ENCODE measurements at regions not wholly inside any gene's neighbourhood (a gene's known extent, or its start where the extent isn't known, plus 50 kb on each side); places are given as distances from the start of the nearest gene placed in this dataset.

- Histone ChIP-seq H4K20me1 (ENCODE audit: low read depth) (no peaks in the 10 kb centered on the region), H3K9ac (no peak overlapping the region), H3K4me2 (no peak overlapping the region), H3K4me1 (no peaks in the 10 kb centered on the region), H3K36me3 (no peaks in the 10 kb centered on the region), H3K27me3 (no peaks in the 10 kb centered on the region), H3K27ac (no peak overlapping the region), H3F3A (ENCODE audit: low read depth) (no peaks in the 10 kb centered on the region), H2AFZ (replicated peaks) (no peak overlapping the region), H3K9me3 (ENCODE audit: low read depth) (no peaks in the 10 kb centered on the region), H3K79me2 (ENCODE audit: low read depth) (no peaks in the 10 kb centered on the region), H3K4me3 (no peak overlapping the region)
- Mint-ChIP-seq H3K4me3 (no peak overlapping the region), H3K36me3 (no peaks in the 10 kb centered on the region), H3K27ac (no peak overlapping the region), H3K9me3 (peaks cover 17% of the 10 kb centered on the region), H3K4me1 (no peaks in the 10 kb centered on the region), H3K27me3 (ENCODE audit: insufficient read depth, low read depth) (no peaks in the 10 kb centered on the region)
- no peak for DNase-seq (ENCODE audit: low spot score)
- TF ChIP-seq CTCF (IDR thresholded peaks at IDR 0.05) = no peak
- no peak for TF ChIP-seq EZH2 (IDR thresholded peaks at IDR 0.05)
- TF ChIP-seq EZH2phosphoT487 (IDR thresholded peaks at IDR 0.05) = no peak
Observed at GRCh38 chr3:106065831-106066230, 197.0 kb upstream of the CBLB start.

DNA sequence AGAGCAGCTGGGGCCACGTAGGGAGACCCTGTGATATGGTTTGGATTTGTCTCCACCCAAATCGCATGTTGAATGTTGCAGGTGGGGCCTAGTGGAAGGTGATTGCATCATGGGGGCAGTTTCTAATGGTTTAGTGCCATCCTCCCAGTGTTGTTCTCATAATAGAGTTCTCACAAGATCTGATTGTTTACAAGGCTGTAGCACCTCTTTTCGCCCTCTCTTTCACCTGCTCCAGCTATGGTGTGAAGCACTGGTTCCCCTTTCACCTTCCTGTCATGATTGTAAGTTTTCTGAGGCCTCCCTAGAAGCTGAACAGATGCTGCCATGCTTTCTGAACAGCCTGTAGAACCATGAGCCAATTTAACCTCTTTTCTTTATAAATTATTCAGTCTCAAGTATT is 198.9 kb upstream of the CBLB start:
- Histone ChIP-seq H3K4me3 (no peak overlapping the region), H4K20me1 (ENCODE audit: low read depth) (no peaks in the 10 kb centered on the region), H3K27me3 (no peaks in the 10 kb centered on the region), H2AFZ (replicated peaks) (no peak overlapping the region), H3K9me3 (ENCODE audit: low read depth) (no peaks in the 10 kb centered on the region), H3K27ac (no peak overlapping the region), H3K4me1 (no peaks in the 10 kb centered on the region), H3F3A (ENCODE audit: low read depth) (no peaks in the 10 kb centered on the region), H3K9ac (no peak overlapping the region), H3K36me3 (no peaks in the 10 kb centered on the region), H3K4me2 (no peak overlapping the region), H3K79me2 (ENCODE audit: low read depth) (no peaks in the 10 kb centered on the region)
- H3K27me3 Mint-ChIP-seq (ENCODE audit: insufficient read depth, low read depth) = no peaks in the 10 kb centered on the region
- H3K36me3 Mint-ChIP-seq = no peaks in the 10 kb centered on the region
- H3K27ac Mint-ChIP-seq = no peak overlapping the region
- peaks cover 27% of the 10 kb centered on the region for H3K9me3 Mint-ChIP-seq
- no peak for DNase-seq (ENCODE audit: low spot score)
- H3K4me3 Mint-ChIP-seq = no peak overlapping the region
- no peak for TF ChIP-seq EZH2phosphoT487 (IDR thresholded peaks at IDR 0.05)
- TF ChIP-seq EZH2 (IDR thresholded peaks at IDR 0.05) = no peak
- TF ChIP-seq CTCF (IDR thresholded peaks at IDR 0.05) = no peak
- no peaks in the 10 kb centered on the region for H3K4me1 Mint-ChIP-seq

GRCh38 chr3:106068381-106068780 is 199.6 kb upstream of the CBLB start:
- no peaks in the 10 kb centered on the region for H3F3A ChIP-seq (ENCODE audit: low read depth)
- no peak overlapping the region for H3K4me3 ChIP-seq
- no peak overlapping the region for H3K9ac ChIP-seq
- no peak overlapping the region for H2AFZ ChIP-seq (replicated peaks)
- H3K36me3 ChIP-seq = no peaks in the 10 kb centered on the region
- Mint-ChIP-seq H3K4me3 (no peak overlapping the region), H3K27ac (no peak overlapping the region), H3K4me1 (no peaks in the 10 kb centered on the region), H3K27me3 (ENCODE audit: insufficient read depth, low read depth) (no peaks in the 10 kb centered on the region), H3K36me3 (no peaks in the 10 kb centered on the region), H3K9me3 (peaks cover 24% of the 10 kb centered on the region)
- H3K4me2 ChIP-seq = no peak overlapping the region
- TF ChIP-seq EZH2phosphoT487 (IDR thresholded peaks at IDR 0.05) (no peak), CTCF (IDR thresholded peaks at IDR 0.05) (no peak), EZH2 (IDR thresholded peaks at IDR 0.05) (no peak)
- no peaks in the 10 kb centered on the region for H3K27me3 ChIP-seq
- no peak overlapping the region for H3K27ac ChIP-seq
- DNase-seq (ENCODE audit: low spot score) = no peak
- H3K9me3 ChIP-seq (ENCODE audit: low read depth) = no peaks in the 10 kb centered on the region
- no peaks in the 10 kb centered on the region for H4K20me1 ChIP-seq (ENCODE audit: low read depth)
- no peaks in the 10 kb centered on the region for H3K4me1 ChIP-seq
- no peaks in the 10 kb centered on the region for H3K79me2 ChIP-seq (ENCODE audit: low read depth)

DNA sequence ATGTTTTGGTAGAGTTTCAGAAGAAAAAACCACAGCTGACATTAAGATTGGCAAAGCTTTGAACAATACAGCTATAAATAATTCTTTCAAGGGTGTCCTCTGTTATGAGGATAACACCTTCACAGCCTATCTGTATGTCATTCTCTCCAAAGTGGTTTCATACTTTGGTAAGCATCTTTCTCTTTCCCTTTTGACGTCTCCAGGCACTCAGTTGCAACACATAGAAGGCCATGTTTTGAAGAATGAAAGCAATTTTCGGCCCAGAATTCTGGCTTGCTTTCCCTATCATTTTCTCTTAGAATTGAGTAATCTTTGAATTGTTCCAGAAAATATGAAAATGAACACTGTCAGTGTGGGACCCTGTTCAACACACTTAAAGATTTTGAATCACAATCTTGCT is 200.0 kb upstream of the CBLB start:
- H3K4me1 Mint-ChIP-seq = no peaks in the 10 kb centered on the region
- peaks cover 23% of the 10 kb centered on the region for H3K9me3 Mint-ChIP-seq
- no peak overlapping the region for H3K27ac Mint-ChIP-seq
- Histone ChIP-seq H3F3A (ENCODE audit: low read depth) (no peaks in the 10 kb centered on the region), H3K4me1 (no peaks in the 10 kb centered on the region), H4K20me1 (ENCODE audit: low read depth) (no peaks in the 10 kb centered on the region), H3K27ac (no peak overlapping the region), H3K9ac (no peak overlapping the region), H3K79me2 (ENCODE audit: low read depth) (no peaks in the 10 kb centered on the region), H3K4me2 (no peak overlapping the region), H3K4me3 (no peak overlapping the region), H3K9me3 (ENCODE audit: low read depth) (no peaks in the 10 kb centered on the region), H2AFZ (replicated peaks) (no peak overlapping the region), H3K36me3 (no peaks in the 10 kb centered on the region), H3K27me3 (no peaks in the 10 kb centered on the region)
- no peaks in the 10 kb centered on the region for H3K27me3 Mint-ChIP-seq (ENCODE audit: insufficient read depth, low read depth)
- no peak for TF ChIP-seq CTCF (IDR thresholded peaks at IDR 0.05)
- TF ChIP-seq EZH2phosphoT487 (IDR thresholded peaks at IDR 0.05) = no peak
- TF ChIP-seq EZH2 (IDR thresholded peaks at IDR 0.05) = no peak
- H3K36me3 Mint-ChIP-seq = no peaks in the 10 kb centered on the region
- H3K4me3 Mint-ChIP-seq = no peak overlapping the region
- no peak for DNase-seq (ENCODE audit: low spot score)

All from neural progenitor cell (in vitro differentiated cells).